Progenitor cell of endocrine pancreas (in vitro differentiated cells): ENCODE measurements at regions not wholly inside any gene's neighbourhood (a gene's known extent, or its start where the extent isn't known, plus 50 kb on each side); places are given as distances from the start of the nearest gene placed in this dataset.
"Not testable (repeated sequence)": the region's sequence is repeated elsewhere in the genome, so short reads cannot be mapped to it uniquely, and the experiment has no call there.

Source experiments
- DNase-seq: peaks from one replicate; pipeline ENCODE4 v3.0.0; 2021; ENCODE audit warnings: low spot score; ENCODE audit not compliant: unreplicated experiment
- H3K27ac Mint-ChIP-seq: 2 replicates; pipeline ENCODE4 v1.8.0; 2021; ENCODE audit warnings: mild to moderate bottlenecking, moderate library complexity, mixed read lengths
- H3K27me3 Mint-ChIP-seq: 2 replicates; pipeline ENCODE4 v1.8.0; 2021; ENCODE audit warnings: mixed read lengths
- H3K36me3 Mint-ChIP-seq: 2 replicates; pipeline ENCODE4 v1.8.0; 2022; ENCODE audit warnings: mixed read lengths; ENCODE audit not compliant: insufficient read depth
- H3K4me1 Mint-ChIP-seq: 2 replicates; pipeline ENCODE4 v1.8.0; 2021; ENCODE audit warnings: low read depth, mixed read lengths
- H3K4me3 Mint-ChIP-seq: 2 replicates; pipeline ENCODE4 v1.8.0; 2021; ENCODE audit warnings: low read depth, mild to moderate bottlenecking, moderate library complexity, mixed read lengths
- H3K9me3 Mint-ChIP-seq: 2 replicates; pipeline ENCODE4 v1.8.0; 2021; ENCODE audit warnings: low read depth, mixed read lengths
- TF ChIP-seq, protein P1 (sequence below): fragments of 200-600 bp; sonication (generic); IDR thresholded peaks from one replicate; pipeline ENCODE4 v1.5.0; 2021; ENCODE audit warnings: antibody characterized with exemption, mild to moderate bottlenecking; ENCODE audit not compliant: unreplicated experiment

DNA sequence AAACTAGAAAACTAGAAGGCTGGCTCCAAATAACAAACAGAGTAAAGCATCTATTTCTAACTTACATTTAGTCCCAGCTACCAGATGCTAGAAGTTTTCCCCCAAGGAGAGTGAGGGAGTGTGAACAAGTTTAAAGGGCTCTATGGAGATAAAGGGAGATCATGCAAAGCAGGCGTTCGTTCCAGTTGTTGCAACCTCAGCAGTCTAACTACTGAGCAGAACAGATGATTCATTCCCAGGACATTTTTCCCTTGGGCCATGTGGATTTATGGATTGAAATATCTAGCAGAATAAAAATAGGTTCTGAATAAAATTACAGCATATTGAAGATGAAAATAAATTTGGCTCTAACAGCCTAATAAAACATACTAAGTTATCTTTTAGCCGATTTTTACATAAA is 154.8 kb upstream of the TTC14 start:
- H3K9me3 Mint-ChIP-seq, result peaks cover 21% of the 10 kb centered on the region

GRCh38 chr3:180448407-180448806 is 153.6 kb upstream of the TTC14 start:
- H3K4me1 Mint-ChIP-seq, result not testable (repeated sequence)
- peaks cover 21% of the 10 kb centered on the region for H3K9me3 Mint-ChIP-seq

More for the DNA sequence above, 154.8 kb upstream of the TTC14 start:
- TF ChIP-seq, protein P1, sequence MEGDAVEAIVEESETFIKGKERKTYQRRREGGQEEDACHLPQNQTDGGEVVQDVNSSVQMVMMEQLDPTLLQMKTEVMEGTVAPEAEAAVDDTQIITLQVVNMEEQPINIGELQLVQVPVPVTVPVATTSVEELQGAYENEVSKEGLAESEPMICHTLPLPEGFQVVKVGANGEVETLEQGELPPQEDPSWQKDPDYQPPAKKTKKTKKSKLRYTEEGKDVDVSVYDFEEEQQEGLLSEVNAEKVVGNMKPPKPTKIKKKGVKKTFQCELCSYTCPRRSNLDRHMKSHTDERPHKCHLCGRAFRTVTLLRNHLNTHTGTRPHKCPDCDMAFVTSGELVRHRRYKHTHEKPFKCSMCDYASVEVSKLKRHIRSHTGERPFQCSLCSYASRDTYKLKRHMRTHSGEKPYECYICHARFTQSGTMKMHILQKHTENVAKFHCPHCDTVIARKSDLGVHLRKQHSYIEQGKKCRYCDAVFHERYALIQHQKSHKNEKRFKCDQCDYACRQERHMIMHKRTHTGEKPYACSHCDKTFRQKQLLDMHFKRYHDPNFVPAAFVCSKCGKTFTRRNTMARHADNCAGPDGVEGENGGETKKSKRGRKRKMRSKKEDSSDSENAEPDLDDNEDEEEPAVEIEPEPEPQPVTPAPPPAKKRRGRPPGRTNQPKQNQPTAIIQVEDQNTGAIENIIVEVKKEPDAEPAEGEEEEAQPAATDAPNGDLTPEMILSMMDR, result no peak
- no peak for DNase-seq
- Mint-ChIP-seq H3K36me3 (no peaks in the 10 kb centered on the region), H3K27ac (no peak overlapping the region), H3K27me3 (peaks cover 3% of the 10 kb centered on the region), H3K4me1 (no peaks in the 10 kb centered on the region), H3K4me3 (no peak overlapping the region)

GRCh38 chr3:180457225-180457624 is 144.7 kb upstream of the TTC14 start:
- peaks cover 17% of the 10 kb centered on the region for H3K27me3 Mint-ChIP-seq
- no peak overlapping the region for H3K4me3 Mint-ChIP-seq
- no peaks in the 10 kb centered on the region for H3K36me3 Mint-ChIP-seq
- DNase-seq, result no peak
- no peaks in the 10 kb centered on the region for H3K9me3 Mint-ChIP-seq
- TF ChIP-seq, protein P1, result no peak
- no peak overlapping the region for H3K27ac Mint-ChIP-seq
- peaks cover 2% of the 10 kb centered on the region for H3K4me1 Mint-ChIP-seq

More at GRCh38 chr3:180448407-180448806, 153.6 kb upstream of the TTC14 start:
- not testable (repeated sequence) for H3K4me3 Mint-ChIP-seq, H3K27ac Mint-ChIP-seq, H3K27me3 Mint-ChIP-seq, DNase-seq, H3K36me3 Mint-ChIP-seq

GRCh38 chr3:180466401-180467011 is 135.5 kb upstream of the TTC14 start:
- H3K27me3 Mint-ChIP-seq, result no peaks in the 10 kb centered on the region
- no peaks in the 10 kb centered on the region for H3K36me3 Mint-ChIP-seq
- no peaks in the 10 kb centered on the region for H3K9me3 Mint-ChIP-seq
- no peaks in the 10 kb centered on the region for H3K4me1 Mint-ChIP-seq
- H3K27ac Mint-ChIP-seq, result no peak overlapping the region
- TF ChIP-seq, protein P1, result no peak
- no peak overlapping the region for H3K4me3 Mint-ChIP-seq
- no peak for DNase-seq

DNA sequence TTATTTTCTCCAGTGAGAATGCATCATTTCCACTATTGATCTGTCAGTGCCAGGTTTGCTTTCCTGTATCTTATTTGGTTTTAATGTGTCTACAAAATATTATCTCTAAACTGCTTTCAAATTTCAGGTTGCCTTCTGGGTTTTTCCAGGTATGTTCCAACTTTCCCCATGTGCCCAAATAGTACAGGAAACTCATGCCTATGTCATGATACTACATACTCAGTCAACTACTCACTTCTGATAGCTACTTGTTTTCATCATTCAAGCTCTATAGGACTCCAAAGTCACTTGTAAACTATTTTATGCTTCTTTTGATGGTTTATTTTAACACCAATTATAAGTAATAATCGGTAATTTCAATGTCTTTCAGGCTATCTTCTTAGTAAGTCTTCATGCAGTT is 134.8 kb upstream of the TTC14 start:
- TF ChIP-seq, protein P1, result no peak
- no peaks in the 10 kb centered on the region for H3K9me3 Mint-ChIP-seq
- no peak overlapping the region for H3K4me3 Mint-ChIP-seq
- H3K27ac Mint-ChIP-seq, result no peak overlapping the region
- no peaks in the 10 kb centered on the region for H3K4me1 Mint-ChIP-seq
- DNase-seq, result no peak
- no peaks in the 10 kb centered on the region for H3K27me3 Mint-ChIP-seq
- no peaks in the 10 kb centered on the region for H3K36me3 Mint-ChIP-seq

DNA sequence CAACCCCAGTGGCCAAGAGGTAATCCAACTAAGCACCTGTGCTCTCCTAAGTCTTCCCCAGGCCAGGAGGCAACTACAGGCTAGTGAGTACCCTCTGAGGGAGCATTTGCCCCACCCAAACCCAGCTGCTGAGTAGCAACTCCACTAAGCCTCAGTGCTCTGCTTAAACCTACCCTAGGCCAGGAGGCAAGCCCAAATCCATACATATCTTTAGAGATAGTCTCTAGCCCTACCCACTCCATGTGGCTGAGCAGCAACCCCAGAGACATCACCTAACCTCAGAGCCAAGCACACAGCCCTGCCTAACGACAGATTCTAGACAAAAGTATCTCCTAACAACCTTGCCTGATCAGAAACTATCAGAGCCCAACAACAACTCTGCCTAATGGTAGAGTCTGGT is 132.8 kb upstream of the TTC14 start:
- Mint-ChIP-seq H3K36me3 (no peaks in the 10 kb centered on the region), H3K27me3 (no peaks in the 10 kb centered on the region), H3K27ac (no peak overlapping the region), H3K9me3 (no peaks in the 10 kb centered on the region), H3K4me1 (no peaks in the 10 kb centered on the region), H3K4me3 (no peak overlapping the region)
- DNase-seq, result no peak
- TF ChIP-seq, protein P1, result no peak
